GM18517 (cell line): ENCODE measurements at regions not wholly inside any gene's neighbourhood (a gene's known extent, or its start where the extent isn't known, plus 50 kb on each side); places are given as distances from the start of the nearest gene placed in this dataset.
"Not testable (repeated sequence)": the region's sequence is repeated elsewhere in the genome, so short reads cannot be mapped to it uniquely, and the experiment has no call there.

ENCODE experiments used
- ATAC-seq: cut with Tn5 transposase; IDR thresholded peaks from one replicate; pipeline ENCODE4 v1.9.1; 2021; ENCODE audit warnings: mild to moderate bottlenecking, moderate library complexity; ENCODE audit not compliant: unreplicated experiment

- no peak for ATAC-seq
Observed at GRCh38 chr7:142447762-142448161, 189.9 kb upstream of the PRSS58 start.

GRCh38 chr7:142445019-142445686, 187.3 kb upstream of the PRSS58 start:
- no peak for ATAC-seq

- no peak for ATAC-seq
Observed at GRCh38 chr7:142443216-142444010, 185.6 kb upstream of the PRSS58 start.

- ATAC-seq = no peak
Observed at GRCh38 chr7:142442396-142442795, 184.5 kb upstream of the PRSS58 start.

- ATAC-seq = no peak
Observed at GRCh38 chr7:142440906-142441411, 183.1 kb upstream of the PRSS58 start.

- ATAC-seq = no peak
Observed at GRCh38 chr7:142440219-142440905, 182.5 kb upstream of the PRSS58 start.

- ATAC-seq = no peak
Observed at GRCh38 chr7:142439739-142440138, 181.9 kb upstream of the PRSS58 start.

- ATAC-seq = no peak
Observed at GRCh38 chr7:142438923-142439515, 181.2 kb upstream of the PRSS58 start.

- no peak for ATAC-seq
Observed at GRCh38 chr7:142438235-142438922, 180.5 kb upstream of the PRSS58 start.

- ATAC-seq = no peak
Observed at GRCh38 chr7:142437741-142438140, 179.9 kb upstream of the PRSS58 start.

GRCh38 chr7:142436601-142437000, 178.7 kb upstream of the PRSS58 start:
- ATAC-seq = no peak

GRCh38 chr7:142435606-142436005, 177.7 kb upstream of the PRSS58 start:
- ATAC-seq = not testable (repeated sequence)

- ATAC-seq = peak; percentile 54
Observed at GRCh38 chr7:142434666-142435167, 176.9 kb upstream of the PRSS58 start.

GRCh38 chr7:142434133-142434532, 176.3 kb upstream of the PRSS58 start:
- ATAC-seq = not testable (repeated sequence)

- ATAC-seq = no peak
Observed at GRCh38 chr7:142432377-142432776, 174.5 kb upstream of the PRSS58 start.

GRCh38 chr7:142431491-142431890, 173.6 kb upstream of the PRSS58 start:
- no peak for ATAC-seq

GRCh38 chr7:142428094-142428493, 170.2 kb upstream of the PRSS58 start:
- ATAC-seq = no peak

GRCh38 chr7:142425281-142425680, 167.4 kb upstream of the PRSS58 start:
- ATAC-seq = no peak

- ATAC-seq = no peak
Observed at GRCh38 chr7:142422621-142423020, 164.8 kb upstream of the PRSS58 start.
